Adrenal gland (tissue), 9 donors: ENCODE measurements at regions not wholly inside any gene's neighbourhood (a gene's known extent, or its start where the extent isn't known, plus 50 kb on each side); places are given as distances from the start of the nearest gene placed in this dataset.

Experiments
- DNase-seq, 7 donors: peaks; one replicate each; pipeline ENCODE4 v3.0.0-alpha.2; 2019 to 2020
- H3K27ac ChIP-seq, 5 donors: fragments of 200-600 bp; sonication (generic) in 4 of 5; 1 replicate in 3 of 5; 2 replicates in 2 of 5; pipeline versions ENCODE4 v1.5.1 to v1.8.0; 2016 to 2020; ENCODE audit warnings: mild to moderate bottlenecking in 1 of 5
- H3K27me3 ChIP-seq: fragments of 200-600 bp; 2 replicates; pipeline ENCODE4 v1.8.0; 2021
- H3K36me3 ChIP-seq, 2 donors: fragments of 200-600 bp; replicated peaks in 1 of 2; 1 replicate in 1 of 2; 2 replicates in 1 of 2; pipeline versions ENCODE4 v1.5.1 to v1.8.0; 2018 to 2022
- H3K4me1 ChIP-seq, 2 donors: fragments of 200-600 bp; replicated peaks in 1 of 2; 1 replicate in 1 of 2; 2 replicates in 1 of 2; pipeline versions ENCODE4 v1.5.1 to v1.8.0; 2018 to 2021
- H3K4me3 ChIP-seq, 4 donors: fragments of 200-600 bp; sonication (generic) in 3 of 4; one replicate each; pipeline ENCODE4 v1.5.1; 2016 to 2018
- H3K9me3 ChIP-seq, 3 donors: fragments of 200-600 bp; sonication (generic) in 1 of 3; replicated peaks in 1 of 3; 1 replicate in 2 of 3; 2 replicates in 1 of 3; pipeline versions ENCODE4 v1.5.1 to v1.8.0; 2016 to 2021
- POLR2A ChIP-seq, 2 donors: fragments of 450-650 bp; IDR thresholded peaks; one replicate each; pipeline ENCODE4 v1.6.1; 2017; ENCODE audit warnings: antibody characterized with exemption in 2 of 2, mild to moderate bottlenecking in 2 of 2, moderate library complexity in 1 of 2
- WGBS, 4 donors: extraction: QIAGEN DNeasy Blood & Tissue Kit in 2 of 4; methylation state at CpG; one replicate each; pipeline versions ENCODE4 v1.1.5 to v1.1.7; 2013 to 2017; 5-methylcytosine and 5-hydroxymethylcytosine counted together
- intact Hi-C, 2 donors: fragments of 100-400 bp; cut with DNase I; formaldehyde crosslinking; loops; one replicate each; pipeline versions ENCODE4 v1.14.1 to v1.15.0; 2022 to 2023
- TF ChIP-seq, protein P1 (sequence below), 6 experiments: fragments of 450-650 bp in 4 of 6; fragments of 200-600 bp in 2 of 6; sonication (generic) in 1 of 6; IDR thresholded peaks; 1 replicate in 5 of 6; 2 replicates in 1 of 6; pipeline versions ENCODE4 v1.5.1 to v1.8.0; 2016 to 2021; ENCODE audit warnings: antibody characterized with exemption in 6 of 6, mild to moderate bottlenecking in 2 of 6, moderate library complexity in 1 of 6
- donor health status: healthy with polysubstance abuse.
- donor health status: Bipolar disorder and iron deficiency.
- donor health status: DM: yes; HTN: yes; CAD: no.
- donor health status: DM: no; HTN: no; CAD: no.
- donor health status: DM: no; HTN: no; CAD: no.

DNA sequence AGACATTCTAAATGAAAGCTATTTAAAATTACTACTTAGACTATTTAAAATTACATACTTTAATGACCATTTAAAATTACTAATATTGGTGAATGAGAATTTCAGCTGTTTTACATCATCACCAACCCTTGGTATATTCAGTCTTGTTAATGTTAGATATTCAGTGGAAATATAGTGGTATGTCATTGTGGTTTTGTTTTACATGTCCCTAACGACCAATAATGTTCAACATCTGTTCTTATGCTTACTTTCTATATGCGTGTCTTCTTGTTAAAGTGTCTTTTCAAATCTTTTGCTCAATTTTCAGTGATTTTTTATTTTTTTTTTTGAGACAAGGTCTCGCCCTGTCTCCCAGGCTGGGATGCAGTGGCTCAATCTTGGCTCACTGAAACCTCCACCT is 279.3 kb upstream of the TARS1 start:
- TF ChIP-seq, protein P1, sequence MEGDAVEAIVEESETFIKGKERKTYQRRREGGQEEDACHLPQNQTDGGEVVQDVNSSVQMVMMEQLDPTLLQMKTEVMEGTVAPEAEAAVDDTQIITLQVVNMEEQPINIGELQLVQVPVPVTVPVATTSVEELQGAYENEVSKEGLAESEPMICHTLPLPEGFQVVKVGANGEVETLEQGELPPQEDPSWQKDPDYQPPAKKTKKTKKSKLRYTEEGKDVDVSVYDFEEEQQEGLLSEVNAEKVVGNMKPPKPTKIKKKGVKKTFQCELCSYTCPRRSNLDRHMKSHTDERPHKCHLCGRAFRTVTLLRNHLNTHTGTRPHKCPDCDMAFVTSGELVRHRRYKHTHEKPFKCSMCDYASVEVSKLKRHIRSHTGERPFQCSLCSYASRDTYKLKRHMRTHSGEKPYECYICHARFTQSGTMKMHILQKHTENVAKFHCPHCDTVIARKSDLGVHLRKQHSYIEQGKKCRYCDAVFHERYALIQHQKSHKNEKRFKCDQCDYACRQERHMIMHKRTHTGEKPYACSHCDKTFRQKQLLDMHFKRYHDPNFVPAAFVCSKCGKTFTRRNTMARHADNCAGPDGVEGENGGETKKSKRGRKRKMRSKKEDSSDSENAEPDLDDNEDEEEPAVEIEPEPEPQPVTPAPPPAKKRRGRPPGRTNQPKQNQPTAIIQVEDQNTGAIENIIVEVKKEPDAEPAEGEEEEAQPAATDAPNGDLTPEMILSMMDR (IDR thresholded peaks at IDR 0.05): no peak
- TF ChIP-seq POLR2A (IDR thresholded peaks at IDR 0.05): no peak
- Histone ChIP-seq H3K4me3 (no peak overlapping the region), H3K27me3 (no peaks in the 10 kb centered on the region), H3K36me3 (no peaks in the 10 kb centered on the region), H3K27ac (no peak overlapping the region), H3K9me3 (no peaks in the 10 kb centered on the region), H3K4me1 (no peaks in the 10 kb centered on the region)
- intact Hi-C loops: no loop called here
- DNase-seq: no peak
- WGBS, 4 donors: 75 to 86% (median 83%) methylated on average over 3 of the region's 3 CpGs

DNA sequence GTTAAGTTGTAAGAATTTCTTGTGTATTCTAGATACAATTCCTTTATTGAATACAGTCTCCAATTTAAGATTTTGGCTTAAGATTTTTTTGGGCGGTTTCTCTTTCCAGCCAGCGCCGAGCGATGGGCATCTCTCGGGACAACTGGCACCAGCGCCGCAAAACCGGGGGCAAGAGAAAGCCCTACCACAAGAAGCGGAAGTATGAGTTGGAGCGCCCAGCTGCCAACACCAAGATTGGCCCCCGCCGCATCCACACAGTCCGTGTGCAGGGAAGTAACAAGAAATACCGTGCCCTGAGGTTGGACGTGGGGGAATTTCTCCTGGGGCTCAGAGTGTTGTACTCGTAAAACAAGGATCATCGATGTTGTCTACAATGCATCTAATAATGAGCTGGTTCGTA is 278.7 kb upstream of the TARS1 start:
- intact Hi-C loops: no loop called here
- no peak for DNase-seq
- no peaks in the 10 kb centered on the region for H3K9me3 ChIP-seq
- no peaks in the 10 kb centered on the region for H3K27me3 ChIP-seq
- H3K36me3 ChIP-seq: no peaks in the 10 kb centered on the region
- 95 to 98% (median 98%) methylated on average over 18 of the region's 18 CpGs for WGBS, 4 donors
- TF ChIP-seq, protein P1 (IDR thresholded peaks at IDR 0.05): no peak
- no peak for TF ChIP-seq POLR2A (IDR thresholded peaks at IDR 0.05)
- no peak overlapping the region for H3K27ac ChIP-seq
- no peak overlapping the region for H3K4me3 ChIP-seq
- no peaks in the 10 kb centered on the region for H3K4me1 ChIP-seq

DNA sequence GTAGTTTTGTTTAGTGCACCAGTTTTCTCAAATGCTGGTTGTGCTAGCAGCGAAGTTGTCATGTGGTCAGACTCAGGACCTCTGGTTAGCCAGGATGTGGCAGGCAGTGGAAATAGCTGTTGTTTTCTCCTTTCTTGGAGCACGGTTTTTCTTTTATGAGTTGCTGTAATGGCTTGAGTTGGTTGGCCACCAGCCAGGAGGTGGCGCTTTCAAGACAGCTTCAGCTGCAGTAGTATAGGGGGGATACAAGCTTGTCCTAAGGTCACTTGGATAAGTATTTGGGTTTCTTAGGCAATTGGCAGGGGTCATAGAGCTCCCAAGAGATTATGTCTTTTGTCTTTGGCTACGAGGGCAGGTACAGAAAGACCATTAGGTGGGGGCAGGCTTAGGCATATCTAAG is 274.2 kb upstream of the TARS1 start:
- no peak overlapping the region for H3K27ac ChIP-seq
- TF ChIP-seq, protein P1 (IDR thresholded peaks at IDR 0.05): no peak
- TF ChIP-seq POLR2A (IDR thresholded peaks at IDR 0.05): no peak
- no peaks in the 10 kb centered on the region for H3K4me1 ChIP-seq
- no peak for DNase-seq
- intact Hi-C loops: no loop called here
- no peaks in the 10 kb centered on the region for H3K9me3 ChIP-seq
- no peak overlapping the region for H3K4me3 ChIP-seq
- H3K27me3 ChIP-seq: no peaks in the 10 kb centered on the region
- 93 to 100% (median 95%) methylated on average over 2 to 4 of the region's 4 CpGs for WGBS, 4 donors
- no peaks in the 10 kb centered on the region for H3K36me3 ChIP-seq

DNA sequence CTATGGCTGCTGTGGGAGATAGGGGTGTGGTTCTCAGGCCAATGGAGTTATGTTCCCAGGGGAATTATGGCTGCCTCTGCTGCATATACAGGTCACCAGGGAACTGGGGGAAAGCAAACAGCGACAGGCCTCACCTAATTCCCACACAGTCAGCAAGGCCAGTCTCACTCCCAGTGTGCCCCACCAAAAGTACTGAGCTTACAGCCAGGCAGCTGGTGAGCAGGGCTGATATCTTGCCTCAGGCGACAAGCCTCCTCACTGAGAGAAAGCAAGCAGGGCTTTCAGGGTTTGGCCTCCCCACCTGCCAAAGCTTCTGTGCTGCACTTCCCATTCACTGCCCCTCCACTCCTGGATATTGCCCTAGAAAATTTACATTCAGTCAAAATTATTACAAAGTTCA is 273.8 kb upstream of the TARS1 start:
- TF ChIP-seq POLR2A (IDR thresholded peaks at IDR 0.05): no peak
- TF ChIP-seq, protein P1 (IDR thresholded peaks at IDR 0.05): no peak
- no peaks in the 10 kb centered on the region for H3K4me1 ChIP-seq
- no peaks in the 10 kb centered on the region for H3K27me3 ChIP-seq
- H3K4me3 ChIP-seq: no peak overlapping the region
- no peaks in the 10 kb centered on the region for H3K9me3 ChIP-seq
- DNase-seq: no peak
- intact Hi-C loops: no loop called here
- H3K27ac ChIP-seq: no peak overlapping the region
- 0 to 89% (median 59%) methylated on average over 1 to 2 of the region's 2 CpGs for WGBS, 4 donors
- H3K36me3 ChIP-seq: no peaks in the 10 kb centered on the region
